BE2C (cell line): ENCODE measurements at regions not wholly inside any gene's neighbourhood (a gene's known extent, or its start where the extent isn't known, plus 50 kb on each side); places are given as distances from the start of the nearest gene placed in this dataset.

Experiments used
- DNase-seq: peaks from one replicate; pipeline ENCODE4 v3.0.0-alpha.2; 2020
- H3K27me3 ChIP-seq: fragments of 250-450 bp; sonication (Bioruptor Pico); 2 replicates; pipeline ENCODE4 v1.5.1; 2020; ENCODE audit warnings: mild to moderate bottlenecking
- H3K36me3 ChIP-seq: fragments of 250-450 bp; sonication (Bioruptor Pico); 2 replicates; pipeline ENCODE4 v1.5.1; 2020; ENCODE audit warnings: mild to moderate bottlenecking
- H3K4me1 ChIP-seq: fragments of 250-450 bp; sonication (Bioruptor Pico); 2 replicates; pipeline ENCODE4 v1.5.1; 2020
- H3K4me3 ChIP-seq: 2 replicates; pipeline ENCODE4 v1.5.1; 2011; ENCODE audit warnings: low read depth, low read length
- H3K9me3 ChIP-seq: fragments of 250-450 bp; sonication (Bioruptor Pico); 2 replicates; pipeline ENCODE4 v1.5.1; 2020
- CTCF ChIP-seq: IDR thresholded peaks from 2 replicates; pipeline ENCODE4 v1.5.1; 2012; ENCODE audit warnings: mild to moderate bottlenecking, low read depth, low read length

GRCh38 chr12:67926063-67926462 is 63.2 kb upstream of the IFNG-AS1 start:
- no peak for TF ChIP-seq CTCF
- H3K4me1 ChIP-seq, result no peaks in the 10 kb centered on the region
- no peaks in the 10 kb centered on the region for H3K36me3 ChIP-seq
- no peaks in the 10 kb centered on the region for H3K27me3 ChIP-seq
- H3K9me3 ChIP-seq, result no peaks in the 10 kb centered on the region
- H3K4me3 ChIP-seq, result no peak overlapping the region
- DNase-seq, result no peak

GRCh38 chr12:67927324-67927723 is 61.9 kb upstream of the IFNG-AS1 start:
- H3K4me3 ChIP-seq, result no peak overlapping the region
- no peaks in the 10 kb centered on the region for H3K4me1 ChIP-seq
- no peaks in the 10 kb centered on the region for H3K36me3 ChIP-seq
- no peak for DNase-seq
- no peak for TF ChIP-seq CTCF
- no peaks in the 10 kb centered on the region for H3K9me3 ChIP-seq
- no peaks in the 10 kb centered on the region for H3K27me3 ChIP-seq

GRCh38 chr12:67927815-67928214 is 61.4 kb upstream of the IFNG-AS1 start:
- H3K4me3 ChIP-seq, result no peak overlapping the region
- no peaks in the 10 kb centered on the region for H3K9me3 ChIP-seq
- H3K4me1 ChIP-seq, result no peaks in the 10 kb centered on the region
- H3K36me3 ChIP-seq, result no peaks in the 10 kb centered on the region
- no peaks in the 10 kb centered on the region for H3K27me3 ChIP-seq
- TF ChIP-seq CTCF, result no peak
- no peak for DNase-seq

- no peak for TF ChIP-seq CTCF
- no peak overlapping the region for H3K4me3 ChIP-seq
- DNase-seq, result no peak
- no peaks in the 10 kb centered on the region for H3K36me3 ChIP-seq
- H3K9me3 ChIP-seq, result no peaks in the 10 kb centered on the region
- no peaks in the 10 kb centered on the region for H3K27me3 ChIP-seq
- no peaks in the 10 kb centered on the region for H3K4me1 ChIP-seq
Observed at GRCh38 chr12:67928621-67929383, 60.4 kb upstream of the IFNG-AS1 start.

GRCh38 chr12:67929384-67929772 is 59.9 kb upstream of the IFNG-AS1 start:
- Histone ChIP-seq H3K4me1 (no peaks in the 10 kb centered on the region), H3K4me3 (no peak overlapping the region), H3K36me3 (no peaks in the 10 kb centered on the region), H3K27me3 (no peaks in the 10 kb centered on the region), H3K9me3 (no peaks in the 10 kb centered on the region)
- TF ChIP-seq CTCF, result no peak
- no peak for DNase-seq

GRCh38 chr12:67937822-67938221 is 51.4 kb upstream of the IFNG-AS1 start:
- Histone ChIP-seq H3K9me3 (no peaks in the 10 kb centered on the region), H3K27me3 (peaks cover 3% of the 10 kb centered on the region; the same call in 1 of the 2 replicates), H3K4me1 (no peaks in the 10 kb centered on the region), H3K36me3 (no peaks in the 10 kb centered on the region), H3K4me3 (no peak overlapping the region)
- no peak for DNase-seq
- no peak for TF ChIP-seq CTCF
